Type B pancreatic cell (in vitro differentiated cells): ENCODE measurements at regions not wholly inside any gene's neighbourhood (a gene's known extent, or its start where the extent isn't known, plus 50 kb on each side); places are given as distances from the start of the nearest gene placed in this dataset.

Experiments used
- DNase-seq: peaks from one replicate; pipeline ENCODE4 v3.0.0; 2021; ENCODE audit warnings: mixed read lengths; ENCODE audit not compliant: unreplicated experiment; ENCODE audit errors: extremely low spot score
- H3K27ac Mint-ChIP-seq: 2 replicates; pipeline ENCODE4 v1.8.0; 2021; ENCODE audit warnings: mild to moderate bottlenecking, mixed read lengths
- H3K27me3 Mint-ChIP-seq: 2 replicates; pipeline ENCODE4 v1.8.0; 2021; ENCODE audit warnings: mixed read lengths
- H3K36me3 Mint-ChIP-seq: 2 replicates; pipeline ENCODE4 v1.8.0; 2021; ENCODE audit warnings: mixed read lengths
- H3K4me1 Mint-ChIP-seq: one replicate; pipeline ENCODE4 v1.8.0; 2021; ENCODE audit warnings: mixed read lengths; ENCODE audit not compliant: unreplicated experiment
- H3K4me3 Mint-ChIP-seq: 2 replicates; pipeline ENCODE4 v1.8.0; 2021; ENCODE audit warnings: mild to moderate bottlenecking, mixed read lengths
- H3K9me3 Mint-ChIP-seq: 2 replicates; pipeline ENCODE4 v1.8.0; 2021; ENCODE audit warnings: mixed read lengths
- TF ChIP-seq, protein P1 (sequence below): fragments of 200-600 bp; sonication (generic); conservative IDR thresholded peaks from 2 replicates; pipeline ENCODE4 v1.5.0; 2021; ENCODE audit warnings: antibody characterized with exemption, mild to moderate bottlenecking

DNA sequence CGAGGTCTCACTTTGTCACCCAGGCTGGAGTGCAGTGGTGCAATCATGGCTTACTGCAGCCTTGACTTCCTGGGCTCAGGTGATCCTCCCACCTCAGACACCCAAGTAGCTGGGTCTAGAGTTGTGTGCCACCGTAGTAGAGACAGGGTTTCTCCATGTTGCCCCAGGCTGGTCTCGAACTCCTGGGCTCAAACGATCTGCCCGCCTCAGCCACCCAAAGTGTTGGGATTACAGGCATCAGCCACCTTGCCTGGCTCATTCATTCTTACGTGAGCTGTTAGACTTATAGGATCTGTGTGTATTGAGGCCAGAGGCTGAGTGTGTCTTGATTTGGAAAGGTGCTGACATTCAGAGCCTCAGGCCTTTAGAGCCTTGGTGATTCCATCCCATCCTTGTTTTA lies 128.1 kb downstream of the SLC25A47 start:
- TF ChIP-seq, protein P1, sequence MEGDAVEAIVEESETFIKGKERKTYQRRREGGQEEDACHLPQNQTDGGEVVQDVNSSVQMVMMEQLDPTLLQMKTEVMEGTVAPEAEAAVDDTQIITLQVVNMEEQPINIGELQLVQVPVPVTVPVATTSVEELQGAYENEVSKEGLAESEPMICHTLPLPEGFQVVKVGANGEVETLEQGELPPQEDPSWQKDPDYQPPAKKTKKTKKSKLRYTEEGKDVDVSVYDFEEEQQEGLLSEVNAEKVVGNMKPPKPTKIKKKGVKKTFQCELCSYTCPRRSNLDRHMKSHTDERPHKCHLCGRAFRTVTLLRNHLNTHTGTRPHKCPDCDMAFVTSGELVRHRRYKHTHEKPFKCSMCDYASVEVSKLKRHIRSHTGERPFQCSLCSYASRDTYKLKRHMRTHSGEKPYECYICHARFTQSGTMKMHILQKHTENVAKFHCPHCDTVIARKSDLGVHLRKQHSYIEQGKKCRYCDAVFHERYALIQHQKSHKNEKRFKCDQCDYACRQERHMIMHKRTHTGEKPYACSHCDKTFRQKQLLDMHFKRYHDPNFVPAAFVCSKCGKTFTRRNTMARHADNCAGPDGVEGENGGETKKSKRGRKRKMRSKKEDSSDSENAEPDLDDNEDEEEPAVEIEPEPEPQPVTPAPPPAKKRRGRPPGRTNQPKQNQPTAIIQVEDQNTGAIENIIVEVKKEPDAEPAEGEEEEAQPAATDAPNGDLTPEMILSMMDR = no peak
- Mint-ChIP-seq H3K9me3 (no peaks in the 10 kb centered on the region), H3K27me3 (no peaks in the 10 kb centered on the region), H3K36me3 (no peaks in the 10 kb centered on the region), H3K4me3 (no peak overlapping the region), H3K4me1 (peaks cover 10% of the 10 kb centered on the region), H3K27ac (no peak overlapping the region)
- no peak for DNase-seq

DNA sequence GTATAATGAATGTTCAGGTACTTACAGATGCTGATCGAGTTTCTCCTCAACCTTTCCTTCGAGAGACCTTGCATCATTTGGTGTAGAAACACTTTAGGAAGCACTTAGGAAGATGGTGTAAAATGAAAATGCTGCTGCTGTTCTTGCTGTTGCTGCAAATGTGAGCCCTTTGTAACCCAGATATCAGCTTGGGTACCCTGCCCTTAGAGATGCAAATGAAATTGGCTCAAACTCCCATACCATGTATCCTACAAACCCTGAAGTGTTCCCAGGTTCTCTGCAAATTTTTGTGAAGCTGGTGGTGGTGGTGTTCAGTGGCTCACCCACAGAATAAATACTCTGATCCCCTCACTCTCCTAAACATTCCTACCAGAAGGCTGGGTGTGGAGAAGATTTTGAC lies 130.8 kb downstream of the SLC25A47 start:
- H3K27ac Mint-ChIP-seq = no peak overlapping the region
- H3K36me3 Mint-ChIP-seq = no peaks in the 10 kb centered on the region
- H3K27me3 Mint-ChIP-seq = no peaks in the 10 kb centered on the region
- TF ChIP-seq, protein P1 = no peak
- no peaks in the 10 kb centered on the region for H3K4me1 Mint-ChIP-seq
- no peak overlapping the region for H3K4me3 Mint-ChIP-seq
- H3K9me3 Mint-ChIP-seq = no peaks in the 10 kb centered on the region
- no peak for DNase-seq

DNA sequence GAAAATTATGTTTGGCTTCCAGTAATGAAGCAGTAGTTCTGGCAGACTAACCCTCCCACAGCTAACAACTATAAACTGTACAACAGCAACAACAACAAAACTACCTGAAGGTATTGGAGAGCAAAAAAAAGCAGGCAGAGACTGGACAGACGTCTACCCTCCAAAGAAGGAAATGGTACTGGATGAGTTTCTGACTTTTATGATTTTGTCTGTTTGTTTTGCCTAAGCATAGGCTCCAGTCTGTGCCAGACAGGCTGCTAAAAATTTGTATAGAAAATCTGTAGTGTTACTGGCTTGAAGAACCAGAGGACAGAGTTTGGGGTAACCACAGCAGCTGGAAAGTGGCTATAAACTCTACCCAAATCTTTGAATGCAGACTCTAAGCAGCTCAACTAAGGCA lies 131.3 kb downstream of the SLC25A47 start:
- H3K27ac Mint-ChIP-seq = no peak overlapping the region
- H3K9me3 Mint-ChIP-seq = no peaks in the 10 kb centered on the region

DNA sequence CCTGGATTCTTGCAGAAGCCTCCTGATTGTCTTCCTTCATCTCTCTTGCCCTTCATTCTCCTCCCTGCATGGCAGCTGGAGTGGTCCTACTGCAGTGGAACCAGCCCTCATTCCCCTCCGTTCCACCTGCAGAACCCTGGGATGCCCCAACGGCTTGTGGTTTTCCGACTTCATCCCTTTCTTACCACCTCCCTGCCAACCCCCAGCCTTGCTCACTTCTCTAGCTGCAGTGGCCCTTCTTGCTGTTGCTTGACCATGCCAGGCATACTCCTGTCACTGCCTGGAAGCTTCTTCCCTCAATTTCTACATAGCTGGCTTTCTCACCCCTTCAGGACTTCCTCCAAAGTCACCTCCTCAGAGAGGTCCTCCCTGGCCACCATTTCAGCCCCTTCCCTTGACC lies 123.3 kb downstream of the BEGAIN start:
- Mint-ChIP-seq H3K36me3 (no peaks in the 10 kb centered on the region), H3K27ac (no peak overlapping the region), H3K4me3 (no peak overlapping the region), H3K4me1 (no peaks in the 10 kb centered on the region), H3K27me3 (peaks cover 9% of the 10 kb centered on the region), H3K9me3 (no peaks in the 10 kb centered on the region)
- TF ChIP-seq, protein P1 = no peak
- DNase-seq = no peak

More for the DNA sequence above, 131.3 kb downstream of the SLC25A47 start:
- Mint-ChIP-seq H3K4me1 (no peaks in the 10 kb centered on the region), H3K4me3 (no peak overlapping the region), H3K36me3 (no peaks in the 10 kb centered on the region), H3K27me3 (no peaks in the 10 kb centered on the region)
- TF ChIP-seq, protein P1 = no peak
- DNase-seq = no peak

DNA sequence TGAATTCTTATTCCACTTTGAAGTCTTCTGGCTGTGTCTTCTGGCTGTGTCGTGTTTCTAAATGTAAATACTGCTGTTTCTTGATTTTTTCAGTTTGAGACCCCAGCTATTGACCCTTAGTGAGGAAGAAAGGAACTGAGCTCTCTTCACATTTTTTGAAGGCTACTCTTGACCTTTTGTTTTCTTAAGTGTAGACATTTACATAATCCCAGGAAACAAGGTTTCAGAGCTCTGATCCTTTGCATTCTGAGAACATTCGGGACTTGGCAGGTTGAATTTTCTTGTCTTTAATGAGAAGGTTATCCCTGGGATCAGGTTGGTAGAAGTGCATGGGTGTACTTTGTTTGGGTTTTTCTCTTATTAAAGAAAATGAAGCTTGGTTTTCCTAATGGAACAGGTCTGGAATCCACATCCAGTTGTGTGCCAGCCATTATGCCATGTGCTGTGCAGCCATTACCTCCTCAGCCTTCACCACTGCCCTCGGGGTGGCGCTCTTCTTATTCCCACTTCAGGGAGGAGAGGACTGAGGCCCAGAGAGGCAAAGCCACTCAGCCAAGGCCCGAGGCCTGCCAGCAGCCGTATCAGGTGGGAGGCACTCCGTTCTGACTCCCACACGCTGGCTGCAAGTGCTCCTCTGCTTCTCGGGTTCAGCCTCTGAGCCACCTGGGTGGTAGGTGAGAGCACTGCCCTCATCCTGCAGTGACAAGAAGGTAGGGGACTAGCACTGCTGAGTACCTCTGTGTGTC lies 120.9 kb downstream of the BEGAIN start:
- no peak for DNase-seq
- H3K4me1 Mint-ChIP-seq = no peaks in the 10 kb centered on the region

More for the DNA sequence above, 120.9 kb downstream of the BEGAIN start:
- TF ChIP-seq, protein P1 = no peak
- H3K9me3 Mint-ChIP-seq = no peaks in the 10 kb centered on the region
- no peak overlapping the region for H3K27ac Mint-ChIP-seq
- H3K27me3 Mint-ChIP-seq = peaks cover 6% of the 10 kb centered on the region
- H3K4me3 Mint-ChIP-seq = no peak overlapping the region
- H3K36me3 Mint-ChIP-seq = peaks cover 4% of the 10 kb centered on the region
